ENCODE measurements at regions not wholly inside any gene's neighbourhood (a gene's known extent, or its start where the extent isn't known, plus 50 kb on each side); places are given as distances from the start of the nearest gene placed in this dataset.

GRCh38 chr6:141259091-141259490 lies 873.6 kb upstream of the GJE1 start:
- H3K27ac Mint-ChIP-seq, result no peak overlapping the region
- no peak for DNase-seq
- no peaks in the 10 kb centered on the region for H3K36me3 Mint-ChIP-seq
- H3K4me3 Mint-ChIP-seq, result no peak overlapping the region
- intact Hi-C loops (cut with micrococcal nuclease), result no loop called here
- POLR2A ChIA-PET, result no interaction called here
- H3K4me1 Mint-ChIP-seq (ENCODE audit: low read depth), result peaks cover 3% of the 10 kb centered on the region
- CTCF ChIA-PET, result no interaction called here
- no peaks in the 10 kb centered on the region for H3K9me3 Mint-ChIP-seq
- no peaks in the 10 kb centered on the region for H3K27me3 Mint-ChIP-seq

- H3K9me3 Mint-ChIP-seq, result no peaks in the 10 kb centered on the region
- ChIA-PET CTCF (no interaction called here), POLR2A (no interaction called here)
- H3K27ac Mint-ChIP-seq, result no peak overlapping the region
- no peak for DNase-seq
- no peaks in the 10 kb centered on the region for H3K27me3 Mint-ChIP-seq
- no peaks in the 10 kb centered on the region for H3K4me1 Mint-ChIP-seq (ENCODE audit: low read depth)
- intact Hi-C loops (cut with micrococcal nuclease), result no loop called here
- no peaks in the 10 kb centered on the region for H3K36me3 Mint-ChIP-seq
- no peak overlapping the region for H3K4me3 Mint-ChIP-seq
These were observed 874.2 kb upstream of the GJE1 start for GRCh38 chr6:141258516-141258915.

- Mint-ChIP-seq H3K27ac (no peak overlapping the region), H3K36me3 (no peaks in the 10 kb centered on the region), H3K27me3 (no peaks in the 10 kb centered on the region), H3K4me3 (no peak overlapping the region), H3K4me1 (ENCODE audit: low read depth) (peaks cover 2% of the 10 kb centered on the region), H3K9me3 (no peaks in the 10 kb centered on the region)
- CTCF ChIA-PET, result no interaction called here
- DNase-seq, result no peak
- POLR2A ChIA-PET, result no interaction called here
- intact Hi-C loops (cut with micrococcal nuclease), result no loop called here
These were observed 878.4 kb upstream of the GJE1 start for GRCh38 chr6:141254336-141254735.

GRCh38 chr6:141252828-141253608 lies 879.7 kb upstream of the GJE1 start:
- DNase-seq, result no peak
- no peak overlapping the region for H3K27ac Mint-ChIP-seq
- no peaks in the 10 kb centered on the region for H3K9me3 Mint-ChIP-seq
- H3K4me1 Mint-ChIP-seq (ENCODE audit: low read depth), result peaks cover 2% of the 10 kb centered on the region
- H3K36me3 Mint-ChIP-seq, result no peaks in the 10 kb centered on the region
- no peaks in the 10 kb centered on the region for H3K27me3 Mint-ChIP-seq
- ChIA-PET POLR2A (no interaction called here), CTCF (no interaction called here)
- no peak overlapping the region for H3K4me3 Mint-ChIP-seq
- intact Hi-C loops (cut with micrococcal nuclease), result no loop called here

- POLR2A ChIA-PET, result no interaction called here
- Mint-ChIP-seq H3K4me3 (no peak overlapping the region), H3K9me3 (no peaks in the 10 kb centered on the region), H3K36me3 (no peaks in the 10 kb centered on the region), H3K27ac (no peak overlapping the region), H3K4me1 (ENCODE audit: low read depth) (peaks cover 2% of the 10 kb centered on the region), H3K27me3 (no peaks in the 10 kb centered on the region)
- no peak for DNase-seq
- intact Hi-C loops (cut with micrococcal nuclease), result no loop called here
- CTCF ChIA-PET, result no interaction called here
These were observed 881.4 kb upstream of the GJE1 start for GRCh38 chr6:141251286-141251685.

- intact Hi-C loops (cut with micrococcal nuclease), result no loop called here
- ChIA-PET POLR2A (no interaction called here), CTCF (no interaction called here)
- no peak overlapping the region for H3K4me3 Mint-ChIP-seq
- DNase-seq, result no peak
- H3K36me3 Mint-ChIP-seq, result no peaks in the 10 kb centered on the region
- H3K27me3 Mint-ChIP-seq, result no peaks in the 10 kb centered on the region
- no peak overlapping the region for H3K27ac Mint-ChIP-seq
- H3K4me1 Mint-ChIP-seq (ENCODE audit: low read depth), result peaks cover under 1% of the 10 kb centered on the region
- no peaks in the 10 kb centered on the region for H3K9me3 Mint-ChIP-seq
These were observed 884.5 kb upstream of the GJE1 start for GRCh38 chr6:141248021-141248799.

- no peak for DNase-seq
- H3K4me3 Mint-ChIP-seq, result no peak overlapping the region
- ChIA-PET POLR2A (no interaction called here), CTCF (no interaction called here)
- no peaks in the 10 kb centered on the region for H3K27me3 Mint-ChIP-seq
- no peaks in the 10 kb centered on the region for H3K4me1 Mint-ChIP-seq (ENCODE audit: low read depth)
- intact Hi-C loops (cut with micrococcal nuclease), result no loop called here
- H3K27ac Mint-ChIP-seq, result no peak overlapping the region
- no peaks in the 10 kb centered on the region for H3K9me3 Mint-ChIP-seq
- H3K36me3 Mint-ChIP-seq, result no peaks in the 10 kb centered on the region
These were observed 888.4 kb upstream of the GJE1 start for GRCh38 chr6:141244366-141244765.

GRCh38 chr6:141242957-141243356 lies 889.8 kb upstream of the GJE1 start:
- H3K27me3 Mint-ChIP-seq, result no peaks in the 10 kb centered on the region
- no peak overlapping the region for H3K4me3 Mint-ChIP-seq
- ChIA-PET POLR2A (no interaction called here), CTCF (no interaction called here)
- H3K36me3 Mint-ChIP-seq, result no peaks in the 10 kb centered on the region
- intact Hi-C loops (cut with micrococcal nuclease), result no loop called here
- H3K9me3 Mint-ChIP-seq, result no peaks in the 10 kb centered on the region
- H3K27ac Mint-ChIP-seq, result no peak overlapping the region
- no peaks in the 10 kb centered on the region for H3K4me1 Mint-ChIP-seq (ENCODE audit: low read depth)
- no peak for DNase-seq

- ChIA-PET POLR2A (no interaction called here), CTCF (no interaction called here)
- Mint-ChIP-seq H3K4me3 (no peak overlapping the region), H3K4me1 (ENCODE audit: low read depth) (no peaks in the 10 kb centered on the region), H3K27ac (no peak overlapping the region), H3K27me3 (no peaks in the 10 kb centered on the region), H3K9me3 (peaks cover 7% of the 10 kb centered on the region), H3K36me3 (no peaks in the 10 kb centered on the region)
- DNase-seq, result no peak
- intact Hi-C loops (cut with micrococcal nuclease), result no loop called here
These were observed 903.4 kb upstream of the GJE1 start for GRCh38 chr6:141229296-141229695.

GRCh38 chr6:141218583-141218982 lies 914.1 kb upstream of the GJE1 start:
- intact Hi-C loops (cut with micrococcal nuclease), result no loop called here
- Mint-ChIP-seq H3K9me3 (peaks cover 2% of the 10 kb centered on the region), H3K4me3 (no peak overlapping the region), H3K27ac (no peak overlapping the region), H3K4me1 (ENCODE audit: low read depth) (no peaks in the 10 kb centered on the region), H3K27me3 (no peaks in the 10 kb centered on the region), H3K36me3 (no peaks in the 10 kb centered on the region)
- no peak for DNase-seq
- ChIA-PET CTCF (no interaction called here), POLR2A (no interaction called here)

- H3K27me3 Mint-ChIP-seq, result no peaks in the 10 kb centered on the region
- no peak overlapping the region for H3K27ac Mint-ChIP-seq
- no peak overlapping the region for H3K4me3 Mint-ChIP-seq
- no peak for DNase-seq
- CTCF ChIA-PET, result no interaction called here
- H3K4me1 Mint-ChIP-seq (ENCODE audit: low read depth), result no peaks in the 10 kb centered on the region
- no peaks in the 10 kb centered on the region for H3K36me3 Mint-ChIP-seq
- H3K9me3 Mint-ChIP-seq, result peaks cover 2% of the 10 kb centered on the region
- POLR2A ChIA-PET, result no interaction called here
- intact Hi-C loops (cut with micrococcal nuclease), result no loop called here
These were observed 916.0 kb upstream of the GJE1 start for GRCh38 chr6:141216726-141217125.

GRCh38 chr6:141212296-141212695 lies 920.4 kb upstream of the GJE1 start:
- Mint-ChIP-seq H3K4me1 (ENCODE audit: low read depth) (no peaks in the 10 kb centered on the region), H3K27me3 (no peaks in the 10 kb centered on the region), H3K27ac (no peak overlapping the region), H3K4me3 (no peak overlapping the region), H3K9me3 (no peaks in the 10 kb centered on the region), H3K36me3 (no peaks in the 10 kb centered on the region)
- no peak for DNase-seq
- ChIA-PET POLR2A (no interaction called here), CTCF (no interaction called here)
- intact Hi-C loops (cut with micrococcal nuclease), result no loop called here

GRCh38 chr6:141211845-141212244 lies 920.9 kb upstream of the GJE1 start:
- Mint-ChIP-seq H3K27ac (no peak overlapping the region), H3K4me3 (no peak overlapping the region), H3K9me3 (no peaks in the 10 kb centered on the region), H3K27me3 (no peaks in the 10 kb centered on the region), H3K4me1 (ENCODE audit: low read depth) (no peaks in the 10 kb centered on the region), H3K36me3 (no peaks in the 10 kb centered on the region)
- POLR2A ChIA-PET, result no interaction called here
- CTCF ChIA-PET, result no interaction called here
- no peak for DNase-seq
- intact Hi-C loops (cut with micrococcal nuclease), result no loop called here
